GM12891 (cell line): ENCODE measurements at regions not wholly inside any gene's neighbourhood (a gene's known extent, or its start where the extent isn't known, plus 50 kb on each side); places are given as distances from the start of the nearest gene placed in this dataset.

Source experiments
- DNase-seq: peaks from one replicate; pipeline ENCODE4 v3.0.0; 2011; ENCODE audit warnings: low spot score; ENCODE audit not compliant: insufficient read length
- FAIRE-seq: peaks from 2 replicates; lab custom pipeline; 2011; peaks lifted over from hg19 to GRCh38; lab: Jason Lieb, UNC
- PAX5 ChIP-seq: IDR thresholded peaks from 2 replicates; pipeline ENCODE4 v1.6.1; 2011; ENCODE audit warnings: low read length, moderate library complexity, mild to moderate bottlenecking; ENCODE audit not compliant: insufficient read depth, severe bottlenecking
- POLR2A ChIP-seq: IDR thresholded peaks from 2 replicates; pipeline ENCODE4 v1.6.1; 2011; ENCODE audit warnings: low read depth, low read length, control low read depth
- POLR2AphosphoS5 ChIP-seq: IDR thresholded peaks from 2 replicates; pipeline ENCODE4 v1.6.1; 2011; ENCODE audit warnings: low read depth, low read length, control low read depth
- POU2F2 ChIP-seq: IDR thresholded peaks from 2 replicates; pipeline ENCODE4 v1.6.1; 2011; ENCODE audit warnings: low read depth, mild to moderate bottlenecking, control low read depth, low read length, moderate library complexity
- SPI1 ChIP-seq: IDR thresholded peaks from 2 replicates; pipeline ENCODE4 v1.6.1; 2011; ENCODE audit warnings: low read depth, low read length, control low read depth
- TAF1 ChIP-seq: IDR thresholded peaks from 2 replicates; pipeline ENCODE4 v1.6.1; 2011; ENCODE audit warnings: low read depth, low read length, control low read depth

- DNase-seq, result no peak
- no peak for FAIRE-seq
These were observed 295.4 kb upstream of the ZNF521 start for GRCh38 chr18:25647404-25647803.

DNA sequence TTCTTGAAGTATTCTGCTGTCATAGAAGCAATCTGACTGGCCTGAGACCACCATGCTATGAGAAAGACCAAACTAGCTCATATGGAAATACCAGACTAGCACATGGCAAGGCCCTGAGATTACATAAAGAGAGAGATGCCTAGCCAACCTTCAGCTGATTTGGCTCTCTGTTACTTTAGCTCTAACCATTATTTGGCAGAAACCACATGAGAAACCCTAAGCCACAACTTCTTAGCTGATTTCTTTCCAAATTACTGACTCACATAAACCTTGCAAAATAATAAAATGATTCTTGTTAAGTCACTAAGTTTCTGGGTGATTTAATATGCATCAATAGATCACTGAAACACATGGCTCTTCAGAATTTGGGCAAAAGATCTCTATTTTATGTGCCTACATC lies 295.0 kb upstream of the ZNF521 start:
- no peak for FAIRE-seq
- no peak for DNase-seq
- no peak for TF ChIP-seq POU2F2
- TF ChIP-seq PAX5, result no peak
- TF ChIP-seq POLR2AphosphoS5, result no peak
- no peak for TF ChIP-seq TAF1
- TF ChIP-seq POLR2A, result no peak
- TF ChIP-seq SPI1, result no peak

More at GRCh38 chr18:25647404-25647803, 295.4 kb upstream of the ZNF521 start:
- TF ChIP-seq TAF1, result no peak
- no peak for TF ChIP-seq PAX5
- no peak for TF ChIP-seq POLR2AphosphoS5
- no peak for TF ChIP-seq POU2F2
- TF ChIP-seq POLR2A, result no peak
- TF ChIP-seq SPI1, result no peak

- DNase-seq, result no peak
- TF ChIP-seq POLR2A (no peak), SPI1 (no peak), TAF1 (no peak), POU2F2 (no peak), POLR2AphosphoS5 (no peak), PAX5 (no peak)
- FAIRE-seq, result no peak
These were observed 287.6 kb upstream of the ZNF521 start for GRCh38 chr18:25639596-25639995.

GRCh38 chr18:25633563-25633962 lies 281.6 kb upstream of the ZNF521 start:
- FAIRE-seq, result no peak
- TF ChIP-seq PAX5 (no peak), SPI1 (no peak), POLR2AphosphoS5 (no peak), POU2F2 (no peak), POLR2A (no peak), TAF1 (no peak)
- no peak for DNase-seq

GRCh38 chr18:25630682-25631081 lies 278.7 kb upstream of the ZNF521 start:
- TF ChIP-seq TAF1, result no peak
- no peak for TF ChIP-seq POU2F2
- TF ChIP-seq PAX5, result no peak
- TF ChIP-seq POLR2A, result no peak
- TF ChIP-seq SPI1, result no peak
- no peak for TF ChIP-seq POLR2AphosphoS5
- FAIRE-seq (no peak), DNase-seq (no peak)

GRCh38 chr18:25621682-25622081 lies 269.7 kb upstream of the ZNF521 start:
- FAIRE-seq (no peak), DNase-seq (no peak)
- TF ChIP-seq SPI1 (no peak), PAX5 (no peak), POLR2A (no peak), TAF1 (no peak), POU2F2 (no peak), POLR2AphosphoS5 (no peak)

GRCh38 chr18:25621144-25621543 lies 269.2 kb upstream of the ZNF521 start:
- DNase-seq, result no peak
- TF ChIP-seq POLR2A (no peak), POLR2AphosphoS5 (no peak), TAF1 (no peak), SPI1 (peak; percentile 73), POU2F2 (no peak), PAX5 (no peak)
- no peak for FAIRE-seq

- FAIRE-seq (no peak), DNase-seq (no peak)
- TF ChIP-seq SPI1, result no peak
- TF ChIP-seq POLR2AphosphoS5, result no peak
These were observed 262.2 kb upstream of the ZNF521 start for GRCh38 chr18:25614168-25614567.

- TF ChIP-seq POU2F2, result no peak
- no peak for TF ChIP-seq TAF1
- TF ChIP-seq SPI1, result no peak
- TF ChIP-seq PAX5, result no peak
- TF ChIP-seq POLR2AphosphoS5, result no peak
- TF ChIP-seq POLR2A, result no peak
- no peak for FAIRE-seq
These were observed 260.5 kb upstream of the ZNF521 start for GRCh38 chr18:25612466-25612865.

GRCh38 chr18:25608091-25608490 lies 256.1 kb upstream of the ZNF521 start:
- DNase-seq, result no peak
- no peak for FAIRE-seq
- TF ChIP-seq SPI1 (no peak), TAF1 (no peak), POLR2AphosphoS5 (no peak), PAX5 (no peak), POU2F2 (no peak), POLR2A (no peak)

More at GRCh38 chr18:25612466-25612865, 260.5 kb upstream of the ZNF521 start:
- no peak for DNase-seq
